ENCODE measurements at regions not wholly inside any gene's neighbourhood (a gene's known extent, or its start where the extent isn't known, plus 50 kb on each side); places are given as distances from the start of the nearest gene placed in this dataset.

DNA sequence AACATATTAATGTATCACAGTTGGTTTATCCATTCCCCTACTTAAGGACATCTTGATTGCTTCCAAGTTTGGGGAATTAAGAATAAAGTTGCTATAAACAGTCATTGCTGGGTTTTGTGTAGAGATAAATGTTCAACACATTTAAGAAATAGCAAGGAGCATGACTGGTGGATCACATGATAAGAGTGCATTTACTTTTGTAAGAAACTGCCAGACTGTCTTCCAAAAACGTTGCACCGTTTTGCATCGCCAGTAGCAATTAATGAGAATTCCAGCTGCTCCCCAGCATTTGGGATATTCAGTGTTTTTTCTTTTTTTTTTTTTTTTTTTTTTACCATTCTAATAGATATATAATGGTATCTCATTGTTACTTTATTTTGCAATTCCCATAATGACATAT is 695.7 kb upstream of the GJE1 start:
- TF ChIP-seq CTCF (IDR thresholded peaks at IDR 0.05) (no peak), ZFX (IDR thresholded peaks at IDR 0.05; ENCODE audit: borderline replicate concordance) (no peak)
